ENCODE measurements at regions not wholly inside any gene's neighbourhood (a gene's known extent, or its start where the extent isn't known, plus 50 kb on each side); places are given as distances from the start of the nearest gene placed in this dataset.

DNA sequence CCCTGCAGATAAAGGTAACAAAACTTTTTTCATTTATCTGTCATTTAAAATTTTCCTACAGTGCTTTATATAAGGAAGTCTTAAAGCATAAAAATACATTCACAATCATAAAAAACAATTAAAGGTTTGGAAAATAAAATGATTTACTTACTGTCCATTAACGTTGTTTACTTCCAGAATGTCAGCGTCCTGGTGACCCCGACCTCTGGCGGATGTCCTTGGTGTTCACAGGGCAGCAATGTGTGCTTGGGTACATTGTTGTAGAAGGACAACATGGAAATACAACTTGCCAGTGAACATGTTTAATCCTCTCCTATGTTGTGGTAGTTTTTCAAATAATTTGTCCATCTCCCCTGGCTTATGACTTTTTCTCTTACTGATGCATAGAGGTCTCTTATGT is 168.8 kb upstream of the NDN start:
- TF ChIP-seq CTCF (IDR thresholded peaks at IDR 0.05; ENCODE audit: low read depth, low read length) (no peak), EZH2phosphoT487 (IDR thresholded peaks at IDR 0.05; ENCODE audit: low read depth) (no peak)
